ENCODE measurements at regions not wholly inside any gene's neighbourhood (a gene's known extent, or its start where the extent isn't known, plus 50 kb on each side); places are given as distances from the start of the nearest gene placed in this dataset.

- TF ChIP-seq TAF1 (IDR thresholded peaks at IDR 0.05; ENCODE audit: borderline replicate concordance, low read depth, low read length) (no peak), POLR2AphosphoS5 (IDR thresholded peaks at IDR 0.05; ENCODE audit: low read depth, low read length) (no peak)
These were observed 306.9 kb downstream of the TTLL7 start for GRCh38 chr1:83691953-83692500.
